Amygdala (tissue), 56 donors: ENCODE measurements at regions not wholly inside any gene's neighbourhood (a gene's known extent, or its start where the extent isn't known, plus 50 kb on each side); places are given as distances from the start of the nearest gene placed in this dataset.
A peak's percentile ranks its signal among the peaks of the same experiment; 100 is the strongest.

Experiments used
- DNase-seq, 56 donors: peaks; one replicate each; lab custom pipeline; 2025; lab: John Stamatoyannopoulos, UW

DNA sequence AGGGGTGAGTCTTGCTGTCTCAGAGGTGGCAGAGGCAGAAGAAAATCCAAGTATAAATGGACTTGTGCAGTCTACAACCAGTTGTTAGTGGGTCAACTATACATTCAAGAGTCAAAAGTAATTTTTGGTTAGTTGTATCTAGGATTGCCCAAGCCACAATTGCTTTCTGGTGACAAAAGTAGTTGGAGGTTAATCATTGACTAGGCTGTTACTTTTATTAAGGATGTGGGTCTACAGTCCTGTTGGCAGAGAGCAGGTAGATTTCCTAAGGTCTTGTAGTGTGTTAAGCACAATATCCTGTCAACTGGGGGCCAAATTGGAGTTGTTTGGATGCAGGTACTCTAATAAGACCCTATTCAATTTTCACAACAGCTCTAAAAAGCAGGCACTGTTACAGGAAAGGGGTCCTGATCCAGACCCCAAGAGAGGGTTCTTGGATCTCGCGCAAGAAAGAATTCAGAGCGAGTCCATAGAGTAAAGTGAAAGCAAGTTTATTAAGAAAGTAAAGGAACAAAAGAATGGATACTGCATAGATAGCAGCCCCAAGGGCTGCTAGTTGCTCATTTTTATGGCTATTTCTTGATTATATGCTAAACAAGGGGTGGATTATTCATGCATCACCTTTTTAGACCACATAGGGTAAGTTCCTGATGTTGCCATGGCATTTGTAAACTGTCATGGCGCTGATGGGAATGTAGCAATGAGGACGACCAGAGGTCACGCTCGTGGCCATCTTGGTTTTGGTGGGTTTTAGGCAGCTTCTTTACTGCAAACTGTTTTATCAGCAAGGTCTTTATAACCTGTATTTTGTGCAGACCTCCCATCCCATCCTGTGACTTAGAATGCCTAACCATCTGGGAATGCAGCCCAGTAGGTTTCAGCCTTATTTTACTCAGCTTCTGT lies 232.6 kb upstream of the SRRM4 start:
- DNase-seq, result no peak

DNA sequence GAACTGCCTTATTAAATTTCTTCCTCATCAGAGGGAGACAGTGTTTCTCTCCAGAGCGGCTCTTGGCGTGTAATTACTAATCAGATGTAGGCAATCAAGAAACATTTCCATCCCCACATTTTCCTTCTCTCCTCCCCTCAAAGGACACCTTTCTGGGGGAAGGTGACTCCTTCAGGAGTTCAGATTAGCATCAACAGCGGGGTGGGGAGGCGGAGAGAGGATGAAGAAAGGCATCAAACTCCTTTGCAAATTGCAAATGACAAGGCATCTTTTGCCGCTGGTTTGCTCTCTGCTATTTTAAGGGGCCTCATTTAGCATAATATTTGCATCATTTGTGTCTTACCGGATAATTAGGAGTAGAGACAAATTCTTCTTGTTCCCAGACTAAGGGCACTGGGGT lies 231.7 kb upstream of the SRRM4 start:
- DNase-seq, result no peak

DNA sequence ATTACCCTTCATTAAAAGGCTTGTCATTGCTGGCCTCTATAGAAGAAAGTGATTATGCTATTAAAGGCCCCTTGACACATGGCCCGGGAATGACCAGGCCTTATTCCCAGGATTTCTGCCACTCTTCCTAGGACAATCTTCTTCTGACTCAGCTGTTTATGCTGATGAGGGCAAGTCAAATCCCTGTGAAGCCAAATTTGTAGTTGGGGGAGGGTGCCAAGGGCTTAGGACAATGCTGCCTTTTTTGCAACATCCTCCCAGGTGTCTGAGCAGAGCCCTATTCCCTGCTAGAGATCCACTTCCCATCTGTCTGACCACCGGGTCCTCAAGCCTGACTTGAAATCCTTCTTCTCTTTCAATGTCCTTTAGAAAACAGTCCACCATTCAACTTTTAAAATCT lies 230.7 kb upstream of the SRRM4 start:
- no peak for DNase-seq

DNA sequence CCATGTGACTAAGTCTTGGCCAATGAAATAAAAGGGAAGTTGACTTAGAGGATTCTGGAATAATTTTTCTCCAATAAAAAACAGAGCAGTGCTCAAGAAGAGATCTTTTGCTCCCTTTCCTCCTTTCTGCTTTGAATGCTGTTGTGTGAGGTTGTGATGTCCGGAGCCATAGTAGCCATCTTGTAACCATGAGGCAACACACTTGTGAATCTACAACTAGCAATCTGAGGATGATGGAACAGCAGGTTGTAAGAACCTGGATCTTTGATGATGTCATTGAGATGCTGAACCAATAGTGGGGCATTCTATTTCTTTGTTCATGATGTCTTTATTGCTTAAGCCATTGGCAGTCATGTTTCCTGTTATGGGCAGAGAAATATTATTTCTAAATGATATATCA lies 230.0 kb upstream of the SRRM4 start:
- no peak for DNase-seq

DNA sequence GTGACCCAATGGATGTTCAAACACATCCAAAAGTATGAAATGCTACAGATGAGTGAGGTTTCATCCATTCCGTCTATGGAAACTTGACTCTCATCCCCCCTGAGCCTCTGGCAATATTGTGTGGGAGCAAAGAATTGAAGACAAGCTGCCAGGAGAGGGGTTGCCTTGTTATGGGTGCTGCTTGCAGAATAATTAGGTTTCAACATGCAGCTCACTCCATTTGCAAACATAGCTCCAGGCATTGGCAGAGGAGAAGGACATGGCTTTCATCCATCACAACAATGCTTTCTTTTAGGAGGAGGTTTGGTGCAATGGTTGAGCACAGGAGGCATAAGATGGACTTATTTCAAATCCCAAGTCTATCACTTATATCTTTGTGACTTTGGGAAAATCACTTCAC lies 220.7 kb upstream of the SRRM4 start:
- peak in 2 of 56 donors; percentile 1 to 14 for DNase-seq

DNA sequence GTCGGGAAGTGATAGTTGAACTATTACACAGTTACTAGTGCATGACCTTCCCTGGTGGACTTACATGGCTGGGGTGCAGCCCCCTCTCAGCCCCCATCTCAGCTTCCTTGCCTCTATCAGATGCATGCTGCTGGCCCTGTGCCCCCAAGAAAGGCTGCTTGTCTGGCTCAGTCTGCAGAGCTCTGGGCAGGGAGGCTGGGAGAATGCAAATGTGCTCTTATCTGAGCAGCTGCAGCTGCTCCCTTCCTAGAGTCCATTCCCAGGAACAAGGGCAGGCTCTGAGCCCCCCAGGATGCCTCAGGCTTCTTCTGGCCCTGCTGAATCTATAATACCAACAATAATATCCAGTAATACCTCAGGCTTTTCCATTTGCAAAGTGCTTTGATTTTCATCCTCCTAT lies 218.1 kb upstream of the SRRM4 start:
- DNase-seq, result peak in 9 of 56 donors; percentile 1 to 15 (median 7)

DNA sequence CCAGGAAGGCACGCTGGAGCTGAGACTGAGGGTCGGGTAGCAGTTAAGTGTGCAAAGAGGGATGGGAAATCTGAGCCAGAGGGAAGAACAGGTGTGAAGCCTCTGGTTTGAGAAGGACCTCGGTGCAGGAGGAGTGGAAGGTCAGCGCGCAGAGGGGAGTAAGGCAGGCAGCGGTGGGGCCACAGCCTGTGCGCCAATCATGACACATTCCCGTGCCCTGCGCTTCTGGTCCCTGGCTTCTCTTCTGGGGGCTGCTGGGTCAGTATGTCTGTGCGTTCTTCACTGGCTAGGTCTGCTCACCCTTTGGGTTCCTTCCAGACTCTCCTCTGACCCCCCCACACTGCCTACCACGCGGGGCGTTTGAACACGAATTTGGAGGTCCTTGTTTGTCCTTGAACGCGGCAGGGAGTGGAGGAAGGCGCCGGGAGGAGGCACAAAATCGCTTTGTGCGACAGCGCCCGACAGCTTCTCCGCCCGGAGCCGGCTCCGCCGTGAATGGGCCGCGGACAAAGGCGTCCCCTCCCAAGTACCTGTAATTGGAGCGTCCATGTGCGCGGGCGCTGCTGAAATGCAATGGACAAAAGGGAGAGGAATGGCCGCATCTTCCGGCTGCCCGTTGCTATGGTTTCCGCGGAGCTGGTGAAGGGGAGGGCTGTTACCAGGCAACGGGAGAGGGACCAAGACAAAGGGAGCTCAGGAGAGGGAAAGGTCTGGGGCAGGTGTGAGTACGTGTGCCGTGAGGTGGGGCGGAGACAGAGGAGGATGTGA lies 207.2 kb upstream of the SRRM4 start:
- DNase-seq, result peak in 53 of 56 donors; percentile 5 to 78 (median 49)

DNA sequence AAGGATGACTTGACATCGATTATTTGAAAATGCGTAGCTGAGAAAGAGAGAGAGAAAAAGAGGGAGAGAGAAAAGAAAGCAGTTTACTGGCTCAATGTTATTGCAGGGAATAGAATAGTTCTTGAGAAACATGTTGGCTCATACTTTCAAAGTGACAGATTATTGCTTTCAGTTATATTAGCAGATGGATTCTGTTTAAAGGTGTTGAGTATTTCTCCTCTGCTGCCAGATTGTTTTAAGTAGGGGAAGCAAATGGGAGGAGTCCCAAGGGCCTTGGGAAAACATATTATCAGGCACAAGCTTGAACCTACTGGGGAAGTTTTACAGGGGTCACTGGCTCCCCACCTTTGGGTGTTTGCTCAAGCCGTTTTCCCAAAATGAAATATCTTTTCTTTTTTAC lies 203.8 kb upstream of the SRRM4 start:
- no peak for DNase-seq

DNA sequence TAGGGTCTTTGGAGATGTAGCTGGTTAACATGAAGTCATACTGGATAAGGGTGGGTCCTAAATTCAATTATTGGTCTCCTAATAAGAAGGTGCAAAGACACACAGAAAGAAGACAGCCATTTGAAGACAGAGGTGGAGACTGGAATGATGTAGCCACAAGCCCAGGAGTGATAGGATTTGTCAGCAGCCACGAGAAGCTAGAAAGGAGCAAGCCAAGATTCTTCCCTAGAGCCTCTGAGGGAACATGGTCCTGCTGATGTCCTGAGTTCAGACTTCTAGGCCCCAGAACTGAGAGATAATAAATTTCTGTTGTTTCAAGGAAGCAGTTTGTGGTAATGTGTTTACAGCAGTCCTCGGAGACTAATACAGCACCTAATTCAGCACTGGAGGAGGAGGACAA lies 203.3 kb upstream of the SRRM4 start:
- DNase-seq, result no peak

DNA sequence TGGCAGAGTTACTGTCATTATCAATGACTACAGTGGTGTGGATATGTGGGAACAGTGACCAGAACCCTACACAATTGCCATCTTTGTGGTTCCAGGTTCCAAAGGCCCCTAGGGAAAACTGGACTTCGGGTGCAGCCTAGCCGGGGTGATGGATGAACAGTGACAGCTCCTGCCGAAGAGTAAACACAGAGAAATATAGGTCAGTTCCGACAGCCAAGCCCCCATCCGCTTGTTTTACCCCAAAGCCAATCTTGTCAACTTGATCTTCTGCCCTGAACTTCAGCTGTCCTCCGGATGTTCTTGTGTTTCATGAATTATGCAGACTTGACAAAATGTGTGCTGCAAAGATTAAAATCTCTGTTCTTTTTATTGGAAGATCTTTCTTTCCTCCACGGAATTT lies 200.4 kb upstream of the SRRM4 start:
- DNase-seq, result no peak

DNA sequence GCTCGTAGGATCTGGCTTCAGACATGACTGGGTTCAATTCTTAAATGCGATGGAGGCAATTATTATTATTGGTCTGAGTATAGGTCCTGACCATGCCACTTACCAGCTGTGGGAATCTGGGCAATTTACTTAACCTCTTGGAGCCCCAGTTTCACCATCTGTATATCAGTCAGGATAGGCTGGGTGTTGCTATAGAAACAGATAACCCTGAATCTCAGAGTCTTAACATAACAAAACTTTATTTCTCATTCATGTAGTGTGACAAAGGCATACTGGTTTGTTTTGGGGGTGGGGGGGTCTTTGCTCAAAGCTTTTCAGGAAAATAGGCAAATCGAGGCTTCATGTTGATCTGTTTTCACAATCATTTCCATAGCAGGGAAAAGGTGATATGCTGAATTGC lies 199.6 kb upstream of the SRRM4 start:
- DNase-seq, result no peak

DNA sequence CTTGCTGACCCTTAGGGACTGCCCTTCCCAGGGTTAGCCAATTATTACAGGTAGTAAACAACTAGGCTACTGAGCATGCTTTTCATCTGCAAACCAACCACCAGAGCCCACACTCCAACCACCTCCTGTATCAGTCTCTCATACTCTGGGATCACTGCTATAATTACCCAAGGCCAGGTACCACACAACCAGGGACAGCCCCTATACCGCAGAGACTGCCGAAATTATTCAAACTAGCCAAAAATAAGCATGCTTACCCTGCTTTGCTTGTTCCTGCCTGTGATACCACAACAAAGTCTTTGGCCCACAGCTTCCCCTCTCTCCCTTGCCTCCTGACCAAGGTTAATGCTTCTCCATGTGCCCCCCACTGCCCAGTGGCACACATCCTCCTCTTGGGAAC lies 197.6 kb upstream of the SRRM4 start:
- no peak for DNase-seq

DNA sequence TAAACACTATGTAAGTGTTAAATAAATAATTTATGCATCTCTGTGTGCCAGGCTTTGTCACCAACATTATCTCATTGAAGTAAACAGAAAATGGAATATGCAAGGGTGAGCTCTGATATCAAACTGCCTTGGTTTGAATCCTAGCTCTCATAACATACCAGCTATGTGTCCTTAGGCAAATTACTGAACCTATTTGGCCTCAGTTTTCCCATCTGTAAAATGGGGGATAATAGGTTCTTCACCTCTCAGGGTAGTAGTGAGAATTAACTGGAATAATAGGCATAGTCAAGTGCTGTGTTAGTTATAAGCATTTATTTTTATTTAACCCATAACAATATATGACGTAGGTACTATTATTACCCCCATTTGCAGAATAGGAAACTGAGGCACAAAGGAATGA lies 190.8 kb upstream of the SRRM4 start:
- no peak for DNase-seq

DNA sequence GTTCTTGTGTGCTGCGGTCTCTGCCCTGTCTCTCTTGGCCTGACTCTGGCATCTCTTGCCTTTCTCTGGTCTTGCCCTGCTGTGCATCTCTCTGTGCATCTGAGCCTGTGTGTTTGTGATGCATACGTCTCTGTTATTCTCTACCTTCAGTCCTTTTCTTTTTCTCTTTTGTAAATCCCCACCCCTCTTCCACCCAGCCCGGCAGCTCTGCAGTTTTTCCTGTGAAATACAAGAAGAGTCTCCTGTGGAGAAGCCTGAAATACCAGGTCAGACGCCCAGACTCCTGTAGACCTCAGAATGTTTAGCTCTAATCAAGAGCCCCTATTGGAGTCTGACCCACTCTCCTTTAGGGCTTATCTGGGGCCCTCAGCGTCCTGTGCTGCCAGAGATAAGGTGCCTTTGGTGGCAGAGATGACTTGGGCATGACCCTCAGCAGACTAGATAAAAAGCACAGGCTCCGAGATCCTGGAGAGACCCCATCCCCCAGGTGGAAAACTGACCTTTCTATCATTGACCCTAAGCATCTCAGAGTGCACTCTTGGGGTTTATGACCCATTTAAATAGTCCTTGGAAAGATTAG lies 167.5 kb upstream of the SRRM4 start:
- no peak for DNase-seq

DNA sequence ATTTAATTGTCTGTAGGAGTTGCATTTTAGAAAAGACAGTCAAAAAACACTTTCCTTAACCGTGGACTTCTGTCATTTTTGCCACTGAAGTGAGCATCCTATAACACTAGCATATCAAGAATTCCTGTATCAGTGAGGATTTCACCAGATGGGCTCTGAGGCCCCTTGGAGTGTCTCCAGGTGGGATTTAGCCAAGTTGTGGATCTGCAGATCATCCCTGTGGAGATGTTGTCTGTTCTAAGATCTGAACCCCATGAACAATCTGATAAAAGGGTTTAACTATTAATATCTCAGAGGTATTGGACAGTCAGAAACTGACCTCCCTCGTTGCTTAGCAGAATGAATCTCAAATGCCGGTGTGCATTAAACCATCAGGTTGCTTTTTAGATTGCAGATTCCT lies 165.0 kb upstream of the SRRM4 start:
- no peak for DNase-seq

DNA sequence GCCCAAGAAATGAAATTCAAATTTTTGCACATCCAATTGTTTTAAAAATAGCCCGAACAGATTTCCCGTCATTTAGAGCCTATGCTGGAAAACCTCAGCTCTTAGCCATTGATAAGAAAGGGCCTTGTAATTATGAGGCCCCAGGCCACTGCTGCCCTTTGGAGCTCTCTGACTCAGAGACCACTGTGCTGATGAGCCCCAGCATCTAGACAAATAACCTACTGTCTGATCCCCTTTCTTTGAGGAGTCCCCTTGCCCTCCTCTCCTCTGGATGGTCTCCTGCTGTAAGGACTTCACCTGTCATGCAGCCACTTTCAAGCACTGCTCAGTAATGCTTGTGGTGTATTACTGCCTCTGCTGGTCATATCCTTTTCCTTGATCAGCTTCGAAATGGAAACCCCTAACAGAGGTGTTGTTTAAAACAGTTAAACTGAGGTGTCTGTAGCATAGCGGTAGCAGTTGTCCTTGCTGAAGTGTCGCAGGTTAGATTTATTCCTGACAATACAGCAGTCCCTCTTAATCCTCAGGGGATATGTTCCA lies 159.9 kb upstream of the SRRM4 start:
- DNase-seq, result no peak

DNA sequence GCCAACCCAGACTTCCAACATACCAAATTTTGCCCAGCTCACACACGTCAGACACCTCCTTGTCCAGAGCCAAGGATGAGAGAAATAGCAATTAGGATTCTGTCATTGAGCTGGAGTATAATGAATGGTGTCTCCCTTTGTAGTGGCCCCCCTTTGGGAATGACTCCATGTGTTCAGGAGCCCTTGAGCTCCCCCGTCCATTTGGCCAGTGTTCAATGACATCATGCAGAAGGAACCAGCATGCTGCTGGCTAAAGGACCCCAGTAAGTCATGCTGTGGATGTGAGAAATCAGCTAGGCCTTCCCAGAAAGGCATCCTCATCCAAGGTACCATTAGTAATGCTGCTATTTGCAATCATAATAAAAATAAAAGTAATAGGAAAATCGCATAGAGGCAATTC lies 158.8 kb upstream of the SRRM4 start:
- DNase-seq, result no peak

DNA sequence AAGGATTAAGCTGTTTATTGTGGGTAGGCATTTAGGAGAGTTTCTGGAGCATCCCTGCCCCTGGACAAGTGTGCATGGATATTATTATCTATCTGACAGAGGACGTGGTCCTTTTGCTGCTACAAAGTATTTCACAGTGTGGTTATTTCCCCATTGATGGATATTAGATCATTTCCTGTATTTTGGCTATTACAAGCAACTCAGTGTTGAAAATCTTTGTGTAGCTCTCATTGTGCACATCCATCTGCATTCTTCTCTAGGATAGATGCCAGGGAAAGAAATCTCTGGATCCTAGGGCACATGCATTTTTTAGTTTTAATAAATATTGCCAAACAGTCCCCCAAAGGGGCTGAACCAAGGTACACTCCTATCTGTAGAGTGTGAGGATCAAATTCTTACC lies 154.3 kb upstream of the SRRM4 start:
- peak in 2 of 56 donors; percentile 30 to 34 for DNase-seq

DNA sequence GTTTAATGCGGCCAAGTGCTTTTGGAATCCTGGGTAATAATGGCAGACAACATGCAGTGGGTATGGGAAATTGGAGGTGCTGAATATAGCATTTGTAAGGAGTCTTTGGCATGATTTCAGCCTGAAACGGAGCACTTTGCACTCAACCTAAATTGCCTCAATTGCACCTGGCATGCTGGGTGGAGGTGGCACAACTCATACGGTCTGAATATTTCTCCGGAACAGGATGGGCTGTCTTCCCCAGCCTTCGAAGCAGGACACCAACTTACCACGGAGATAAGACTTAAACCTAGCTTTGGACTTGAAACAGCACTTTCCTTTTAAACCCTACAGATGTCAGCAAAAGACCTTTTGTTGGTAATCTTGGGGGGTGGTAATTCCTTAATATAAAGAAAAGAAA lies 153.7 kb upstream of the SRRM4 start:
- peak in 3 of 56 donors; percentile 12 to 50 (median 35) for DNase-seq

DNA sequence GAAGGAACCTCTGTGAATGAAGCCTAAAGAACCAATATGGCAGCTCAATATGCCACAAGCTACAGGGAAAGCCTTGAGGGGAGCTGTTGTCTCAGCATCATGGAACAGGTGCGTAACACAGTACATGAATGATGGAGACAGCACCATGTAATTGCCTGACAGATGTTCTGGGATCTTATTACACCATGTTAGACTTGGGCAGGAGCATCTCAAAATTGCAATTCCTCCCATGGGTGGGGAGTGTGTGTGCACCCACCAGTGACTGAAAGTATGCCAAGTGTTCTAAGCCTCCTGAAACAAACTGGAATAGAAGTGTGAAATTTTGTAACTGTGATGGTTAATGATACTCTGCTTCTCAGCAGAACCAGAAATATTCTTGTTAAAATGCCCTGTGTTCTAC lies 151.0 kb upstream of the SRRM4 start:
- DNase-seq, result peak in 4 of 56 donors; percentile 1 to 17 (median 10)

DNA sequence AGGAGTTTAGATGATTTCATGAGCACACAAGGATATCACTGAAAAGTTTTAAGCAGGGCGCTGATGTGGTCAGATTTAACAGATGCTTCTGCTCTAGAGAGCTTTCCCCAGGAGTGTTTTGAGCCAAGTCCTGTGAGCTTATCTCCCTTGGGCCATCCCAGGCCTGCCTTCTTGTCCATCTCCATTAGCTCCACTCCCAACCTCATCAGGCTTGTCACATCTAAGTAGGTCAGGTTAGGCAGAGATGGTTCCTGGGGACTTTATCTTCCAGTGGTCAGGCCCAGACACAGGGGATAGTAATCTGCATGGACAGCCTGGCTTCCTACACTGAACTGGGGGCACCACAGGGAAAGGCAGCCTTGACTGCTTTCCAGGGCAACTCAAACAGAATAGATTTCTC lies 145.4 kb upstream of the SRRM4 start:
- no peak for DNase-seq
